ENCODE measurements at regions not wholly inside any gene's neighbourhood (a gene's known extent, or its start where the extent isn't known, plus 50 kb on each side); places are given as distances from the start of the nearest gene placed in this dataset.

DNA sequence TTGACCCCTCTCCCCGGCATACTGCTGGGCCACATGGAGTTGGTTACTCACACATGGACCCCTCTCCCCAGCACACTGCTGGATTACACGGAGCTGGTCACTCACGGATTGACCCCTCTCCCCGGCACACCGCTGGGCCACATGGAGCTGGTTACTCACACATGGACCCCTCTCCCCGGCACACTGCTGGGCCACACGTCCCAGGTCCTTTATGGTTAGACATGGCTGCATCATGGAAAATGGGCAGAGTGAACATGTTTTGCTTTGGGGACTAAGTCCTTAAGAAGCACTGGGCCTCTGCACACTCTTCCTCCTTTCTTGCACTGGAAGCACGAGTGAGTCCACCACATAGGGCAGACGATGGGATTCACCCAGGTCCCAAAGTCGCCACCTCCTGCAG is 102.1 kb upstream of the SHH start:
- TF ChIP-seq, protein P1, sequence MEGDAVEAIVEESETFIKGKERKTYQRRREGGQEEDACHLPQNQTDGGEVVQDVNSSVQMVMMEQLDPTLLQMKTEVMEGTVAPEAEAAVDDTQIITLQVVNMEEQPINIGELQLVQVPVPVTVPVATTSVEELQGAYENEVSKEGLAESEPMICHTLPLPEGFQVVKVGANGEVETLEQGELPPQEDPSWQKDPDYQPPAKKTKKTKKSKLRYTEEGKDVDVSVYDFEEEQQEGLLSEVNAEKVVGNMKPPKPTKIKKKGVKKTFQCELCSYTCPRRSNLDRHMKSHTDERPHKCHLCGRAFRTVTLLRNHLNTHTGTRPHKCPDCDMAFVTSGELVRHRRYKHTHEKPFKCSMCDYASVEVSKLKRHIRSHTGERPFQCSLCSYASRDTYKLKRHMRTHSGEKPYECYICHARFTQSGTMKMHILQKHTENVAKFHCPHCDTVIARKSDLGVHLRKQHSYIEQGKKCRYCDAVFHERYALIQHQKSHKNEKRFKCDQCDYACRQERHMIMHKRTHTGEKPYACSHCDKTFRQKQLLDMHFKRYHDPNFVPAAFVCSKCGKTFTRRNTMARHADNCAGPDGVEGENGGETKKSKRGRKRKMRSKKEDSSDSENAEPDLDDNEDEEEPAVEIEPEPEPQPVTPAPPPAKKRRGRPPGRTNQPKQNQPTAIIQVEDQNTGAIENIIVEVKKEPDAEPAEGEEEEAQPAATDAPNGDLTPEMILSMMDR (IDR thresholded peaks at IDR 0.05): no peak
- TF ChIP-seq EP300 (IDR thresholded peaks at IDR 0.05): no peak

Data from ovary (tissue), 3 donors.